ENCODE measurements at regions not wholly inside any gene's neighbourhood (a gene's known extent, or its start where the extent isn't known, plus 50 kb on each side); places are given as distances from the start of the nearest gene placed in this dataset.

DNA sequence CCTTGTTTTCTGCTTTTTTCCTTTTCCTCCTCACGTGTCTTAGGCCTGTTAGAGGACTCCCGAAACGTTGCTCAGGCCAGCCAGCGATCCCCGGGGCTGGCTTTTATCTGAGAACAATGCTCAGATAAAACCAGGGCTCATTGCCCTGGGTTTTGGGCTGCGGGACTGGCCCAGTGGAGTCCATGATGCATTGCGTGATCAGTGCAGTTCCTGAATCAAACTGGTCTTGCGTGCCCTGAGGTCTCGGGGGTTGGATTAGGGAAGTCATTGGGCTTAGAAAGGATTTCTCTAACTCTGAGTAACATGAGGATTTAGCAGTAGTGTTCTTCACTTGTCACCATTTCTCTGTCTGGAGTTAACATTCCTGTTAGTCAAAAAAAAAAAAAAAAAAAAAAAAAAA, 66.3 kb downstream of the CCR1 start:
- TF ChIP-seq, protein P1, sequence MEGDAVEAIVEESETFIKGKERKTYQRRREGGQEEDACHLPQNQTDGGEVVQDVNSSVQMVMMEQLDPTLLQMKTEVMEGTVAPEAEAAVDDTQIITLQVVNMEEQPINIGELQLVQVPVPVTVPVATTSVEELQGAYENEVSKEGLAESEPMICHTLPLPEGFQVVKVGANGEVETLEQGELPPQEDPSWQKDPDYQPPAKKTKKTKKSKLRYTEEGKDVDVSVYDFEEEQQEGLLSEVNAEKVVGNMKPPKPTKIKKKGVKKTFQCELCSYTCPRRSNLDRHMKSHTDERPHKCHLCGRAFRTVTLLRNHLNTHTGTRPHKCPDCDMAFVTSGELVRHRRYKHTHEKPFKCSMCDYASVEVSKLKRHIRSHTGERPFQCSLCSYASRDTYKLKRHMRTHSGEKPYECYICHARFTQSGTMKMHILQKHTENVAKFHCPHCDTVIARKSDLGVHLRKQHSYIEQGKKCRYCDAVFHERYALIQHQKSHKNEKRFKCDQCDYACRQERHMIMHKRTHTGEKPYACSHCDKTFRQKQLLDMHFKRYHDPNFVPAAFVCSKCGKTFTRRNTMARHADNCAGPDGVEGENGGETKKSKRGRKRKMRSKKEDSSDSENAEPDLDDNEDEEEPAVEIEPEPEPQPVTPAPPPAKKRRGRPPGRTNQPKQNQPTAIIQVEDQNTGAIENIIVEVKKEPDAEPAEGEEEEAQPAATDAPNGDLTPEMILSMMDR (conservative IDR thresholded peaks at IDR 0.05; ENCODE audit: low read depth, low read length) = no peak
- TF ChIP-seq EZH2 (IDR thresholded peaks at IDR 0.05; ENCODE audit: borderline replicate concordance, low read depth, low read length, poor library complexity, severe bottlenecking) = no peak
